ENCODE measurements at regions not wholly inside any gene's neighbourhood (a gene's known extent, or its start where the extent isn't known, plus 50 kb on each side); places are given as distances from the start of the nearest gene placed in this dataset.

- TF ChIP-seq CTCF (IDR thresholded peaks at IDR 0.05; ENCODE audit: insufficient read depth, low read length) (no peak), REST (IDR thresholded peaks at IDR 0.05; ENCODE audit: insufficient replicate concordance, low read depth) (no peak), GABPA (IDR thresholded peaks at IDR 0.05; ENCODE audit: low read depth) (no peak), POLR2AphosphoS5 (IDR thresholded peaks at IDR 0.05; ENCODE audit: low read depth) (no peak), SPI1 (IDR thresholded peaks at IDR 0.05; ENCODE audit: borderline replicate concordance, low read depth) (no peak)
Observed at GRCh38 chr5:89243611-89244010, 360.6 kb upstream of the MEF2C start.
